ENCODE measurements at regions not wholly inside any gene's neighbourhood (a gene's known extent, or its start where the extent isn't known, plus 50 kb on each side); places are given as distances from the start of the nearest gene placed in this dataset.

GRCh38 chr3:5341610-5342009 is 154.1 kb downstream of the EDEM1 start:
- no peak for TF ChIP-seq EZH2 (IDR thresholded peaks at IDR 0.05; ENCODE audit: borderline replicate concordance, low read depth, low read length, severe bottlenecking)
- TF ChIP-seq CTCF (IDR thresholded peaks at IDR 0.05; ENCODE audit: borderline replicate concordance, extremely low read depth, low read length, poor library complexity, severe bottlenecking) = no peak
- DNase-seq (no peak), ATAC-seq (ENCODE audit: insufficient read depth, low read depth) (no peak)
- Histone ChIP-seq H2AFZ (ENCODE audit: low read depth, low read length) (no peak overlapping the region), H3K27me3 (ENCODE audit: insufficient read depth, low read length, poor library complexity) (peaks cover 7% of the 10 kb centered on the region), H3K4me2 (ENCODE audit: insufficient read depth, low read length) (no peak overlapping the region), H3K9me3 (ENCODE audit: insufficient read depth, low read length, severe bottlenecking) (no peaks in the 10 kb centered on the region), H3K36me3 (ENCODE audit: insufficient read depth, low read length) (no peaks in the 10 kb centered on the region), H3K4me1 (ENCODE audit: insufficient read depth, low read length) (no peaks in the 10 kb centered on the region), H3K9ac (ENCODE audit: low read depth, low read length) (no peak overlapping the region), H3K27ac (ENCODE audit: low read length) (no peak overlapping the region), H3K4me3 (ENCODE audit: low read depth in 1 of 2, low read length in 2 of 2) (no peak overlapping the region), H4K20me1 (ENCODE audit: insufficient read depth, low read length) (no peaks in the 10 kb centered on the region), H3K79me2 (ENCODE audit: insufficient read depth, low read length) (no peaks in the 10 kb centered on the region)

- no peak for ATAC-seq (ENCODE audit: insufficient read depth, low read depth)
- no peak overlapping the region for H3K4me2 ChIP-seq (ENCODE audit: insufficient read depth, low read length)
- TF ChIP-seq EZH2 (IDR thresholded peaks at IDR 0.05; ENCODE audit: borderline replicate concordance, low read depth, low read length, severe bottlenecking) (no peak), CTCF (IDR thresholded peaks at IDR 0.05; ENCODE audit: borderline replicate concordance, extremely low read depth, low read length, poor library complexity, severe bottlenecking) (no peak)
Observed at GRCh38 chr3:5343459-5343858, 156.0 kb downstream of the EDEM1 start.

GRCh38 chr3:5344707-5345106 is 157.2 kb downstream of the EDEM1 start:
- Histone ChIP-seq H3K4me2 (ENCODE audit: insufficient read depth, low read length) (no peak overlapping the region), H3K4me3 (ENCODE audit: low read depth in 1 of 2, low read length in 2 of 2) (no peak overlapping the region), H3K27ac (ENCODE audit: low read length) (no peak overlapping the region), H4K20me1 (ENCODE audit: insufficient read depth, low read length) (no peaks in the 10 kb centered on the region), H3K4me1 (ENCODE audit: insufficient read depth, low read length) (no peaks in the 10 kb centered on the region), H2AFZ (ENCODE audit: low read depth, low read length) (no peak overlapping the region), H3K79me2 (ENCODE audit: insufficient read depth, low read length) (no peaks in the 10 kb centered on the region), H3K27me3 (ENCODE audit: insufficient read depth, low read length, poor library complexity) (peaks cover 5% of the 10 kb centered on the region), H3K9ac (ENCODE audit: low read depth, low read length) (no peak overlapping the region), H3K9me3 (ENCODE audit: insufficient read depth, low read length, severe bottlenecking) (no peaks in the 10 kb centered on the region), H3K36me3 (ENCODE audit: insufficient read depth, low read length) (no peaks in the 10 kb centered on the region)
- DNase-seq = no peak
- TF ChIP-seq EZH2 (IDR thresholded peaks at IDR 0.05; ENCODE audit: borderline replicate concordance, low read depth, low read length, severe bottlenecking) (no peak), CTCF (IDR thresholded peaks at IDR 0.05; ENCODE audit: borderline replicate concordance, extremely low read depth, low read length, poor library complexity, severe bottlenecking) (no peak)
- ATAC-seq (ENCODE audit: insufficient read depth, low read depth) = no peak

More at GRCh38 chr3:5343459-5343858, 156.0 kb downstream of the EDEM1 start:
- Histone ChIP-seq H3K9ac (ENCODE audit: low read depth, low read length) (no peak overlapping the region), H3K27me3 (ENCODE audit: insufficient read depth, low read length, poor library complexity) (peaks cover 5% of the 10 kb centered on the region), H3K4me3 (ENCODE audit: low read depth in 1 of 2, low read length in 2 of 2) (no peak overlapping the region), H4K20me1 (ENCODE audit: insufficient read depth, low read length) (no peaks in the 10 kb centered on the region), H3K79me2 (ENCODE audit: insufficient read depth, low read length) (no peaks in the 10 kb centered on the region), H2AFZ (ENCODE audit: low read depth, low read length) (no peak overlapping the region), H3K9me3 (ENCODE audit: insufficient read depth, low read length, severe bottlenecking) (no peaks in the 10 kb centered on the region), H3K36me3 (ENCODE audit: insufficient read depth, low read length) (no peaks in the 10 kb centered on the region), H3K27ac (ENCODE audit: low read length) (no peak overlapping the region), H3K4me1 (ENCODE audit: insufficient read depth, low read length) (no peaks in the 10 kb centered on the region)
- no peak for DNase-seq

GRCh38 chr3:5347486-5347885 is 160.0 kb downstream of the EDEM1 start:
- H3K4me2 ChIP-seq (ENCODE audit: insufficient read depth, low read length) = no peak overlapping the region
- no peak for DNase-seq
- TF ChIP-seq CTCF (IDR thresholded peaks at IDR 0.05; ENCODE audit: borderline replicate concordance, extremely low read depth, low read length, poor library complexity, severe bottlenecking) (no peak), EZH2 (IDR thresholded peaks at IDR 0.05; ENCODE audit: borderline replicate concordance, low read depth, low read length, severe bottlenecking) (no peak)

More at GRCh38 chr3:5347486-5347885, 160.0 kb downstream of the EDEM1 start:
- Histone ChIP-seq H3K79me2 (ENCODE audit: insufficient read depth, low read length) (no peaks in the 10 kb centered on the region), H3K4me1 (ENCODE audit: insufficient read depth, low read length) (no peaks in the 10 kb centered on the region), H2AFZ (ENCODE audit: low read depth, low read length) (no peak overlapping the region), H3K27ac (ENCODE audit: low read length) (no peak overlapping the region), H3K9me3 (ENCODE audit: insufficient read depth, low read length, severe bottlenecking) (no peaks in the 10 kb centered on the region), H3K9ac (ENCODE audit: low read depth, low read length) (no peak overlapping the region), H3K4me3 (ENCODE audit: low read depth in 1 of 2, low read length in 2 of 2) (no peak overlapping the region), H4K20me1 (ENCODE audit: insufficient read depth, low read length) (no peaks in the 10 kb centered on the region), H3K36me3 (ENCODE audit: insufficient read depth, low read length) (no peaks in the 10 kb centered on the region), H3K27me3 (ENCODE audit: insufficient read depth, low read length, poor library complexity) (peaks cover 5% of the 10 kb centered on the region)
- no peak for ATAC-seq (ENCODE audit: insufficient read depth, low read depth)

Measured in DND-41 (cell line).